Right lobe of liver (tissue), 4 donors: ENCODE measurements at regions not wholly inside any gene's neighbourhood (a gene's known extent, or its start where the extent isn't known, plus 50 kb on each side); places are given as distances from the start of the nearest gene placed in this dataset.

Experiments used
- CTCF ChIP-seq, 4 donors: fragments of 200-600 bp in 3 of 4; fragments of 450-650 bp in 1 of 4; IDR thresholded peaks; one replicate each; pipeline versions ENCODE4 v1.5.1 to v1.8.0; 2016 to 2022; ENCODE audit warnings: antibody characterized with exemption in 4 of 4, mild to moderate bottlenecking in 2 of 4
- POLR2A ChIP-seq: fragments of 450-650 bp; IDR thresholded peaks from one replicate; pipeline ENCODE4 v1.6.1; 2017; ENCODE audit warnings: antibody characterized with exemption, mild to moderate bottlenecking
- donor health status: DM: no; HTN: no; CAD: no.
- donor health status: DM: no; HTN: no; CAD: no.
- donor health status: DM: no; HTN: yes; CAD: no.

DNA sequence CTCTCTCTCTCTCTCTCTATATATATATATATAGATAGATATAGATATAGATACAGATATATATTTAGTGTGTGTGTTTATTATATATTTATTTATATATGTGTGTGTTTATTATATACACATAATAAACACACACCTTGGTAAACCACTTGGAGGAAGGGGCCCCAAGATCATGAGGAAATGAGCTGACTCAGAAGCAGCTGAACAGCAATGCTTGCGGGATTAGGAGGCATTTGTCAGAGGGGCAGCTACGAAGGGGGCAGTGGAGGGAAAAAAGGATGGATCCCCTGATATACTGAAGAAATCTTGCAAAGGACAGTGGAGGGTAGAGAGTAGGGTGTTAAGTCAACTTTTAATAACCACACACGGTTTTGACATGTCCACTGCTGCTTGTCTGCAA is 120.0 kb upstream of the SORBS2 start:
- TF ChIP-seq CTCF (IDR thresholded peaks at IDR 0.05) (no peak), POLR2A (no peak)
